Vagina (tissue), 2 donors: ENCODE measurements at regions not wholly inside any gene's neighbourhood (a gene's known extent, or its start where the extent isn't known, plus 50 kb on each side); places are given as distances from the start of the nearest gene placed in this dataset.

Experiments used
- POLR2A ChIP-seq, 2 donors: fragments of 450-650 bp; IDR thresholded peaks; one replicate each; pipeline ENCODE4 v1.6.1; 2017; ENCODE audit warnings: antibody characterized with exemption in 2 of 2, mild to moderate bottlenecking in 2 of 2, moderate library complexity in 2 of 2
- POLR2AphosphoS5 ChIP-seq, 2 donors: sonication (generic); formaldehyde crosslinking; IDR thresholded peaks; one replicate each; pipeline ENCODE4 v1.9.0; 2017; ENCODE audit warnings: antibody characterized with exemption in 2 of 2, mild to moderate bottlenecking in 2 of 2, low read depth in 1 of 2; ENCODE audit not compliant: insufficient read depth in 1 of 2

DNA sequence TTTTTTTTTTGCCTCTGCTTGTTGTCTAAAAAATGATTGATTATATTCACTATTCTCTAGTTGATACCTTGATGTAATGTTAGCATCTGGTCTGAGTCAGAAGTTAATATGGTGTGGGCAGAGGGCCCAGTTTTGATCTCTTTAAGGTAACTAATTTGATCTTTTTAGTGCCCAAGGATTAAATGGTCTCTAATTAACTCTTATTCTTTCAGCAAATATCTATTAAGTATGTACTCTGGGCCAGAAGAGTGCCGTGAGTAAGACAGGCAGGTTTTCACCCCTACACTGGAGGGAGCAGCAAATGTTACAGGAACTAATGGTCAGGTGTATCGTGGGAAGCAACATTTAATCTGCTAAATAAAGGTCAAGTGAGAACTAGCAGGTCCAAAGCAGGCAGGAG is 144.6 kb upstream of the COL1A2 start:
- TF ChIP-seq POLR2AphosphoS5 (IDR thresholded peaks at IDR 0.05; ENCODE audit: insufficient read depth in 1 of 2, low read depth in 1 of 2) (no peak), POLR2A (IDR thresholded peaks at IDR 0.05) (no peak)
